HCT116 (cell line): ENCODE measurements at regions not wholly inside any gene's neighbourhood (a gene's known extent, or its start where the extent isn't known, plus 50 kb on each side); places are given as distances from the start of the nearest gene placed in this dataset.

Source experiments
- ATAC-seq: fragments of 200-7000 bp; cut with Tn5 transposase; 2 replicates; pipeline ENCODE4 v1.9.1; 2020; ENCODE audit warnings: mild to moderate bottlenecking, moderate library complexity
- BruUV-seq: library from RNA; stranded (reverse); fragments of 400-500 nt; replicated peaks from 2 replicates; lab custom pipeline; 2021; lab: Mats Ljungman, UMichigan
- CTCF ChIA-PET: fragments of 300-600 bp; sonication (Branson Sonifier 250); formaldehyde crosslinking; loops from one replicate; lab custom pipeline; 2021; ENCODE audit warnings: antibody characterized with exemption; lab: Charles Lee
- POLR2A ChIA-PET: fragments of 300-600, 350-600 bp; sonication (Branson Sonifier 250); formaldehyde crosslinking; loops from one replicate; lab custom pipeline; 2021; ENCODE audit warnings: antibody characterized with exemption; lab: Charles Lee
- RAD21 ChIA-PET, 2 experiments: fragments of 300-600 bp; sonication (Branson Sonifier 250); formaldehyde crosslinking; loops; one replicate each; lab custom pipeline; 2023; ENCODE audit warnings: low total read pairs in 2 of 2; ENCODE audit not compliant: uncharacterized antibody in 2 of 2, unreplicated experiment in 2 of 2, low non-redundant PET in 1 of 2; lab: Charles Lee
- DNase-seq: peaks from one replicate; pipeline ENCODE4 v3.0.0-alpha.2; 2010; ENCODE audit warnings: low read depth, low spot score
- H2AFZ ChIP-seq: fragments of 200-600 bp; shearing (Covaris generic), sonication (generic); 2 replicates; pipeline ENCODE4 v1.6.1; 2017; ENCODE audit warnings: low read depth, mixed run types, mixed read lengths, antibody characterized with exemption, low read length; ENCODE audit not compliant: poor library complexity, severe bottlenecking
- H3K27ac ChIP-seq: 2 replicates; pipeline ENCODE4 v1.5.1; 2012; ENCODE audit warnings: low read depth, low read length
- H3K27me3 ChIP-seq: fragments of 200-600 bp; sonication (generic); 2 replicates; pipeline ENCODE4 v1.6.1; 2016; ENCODE audit warnings: mixed run types, low read length, mixed read lengths; ENCODE audit not compliant: insufficient read depth
- H3K36me3 ChIP-seq, 2 experiments: fragments of 200-500 bp in 1 of 2; fragments of 200-600 bp in 1 of 2; sonication (Bioruptor generic) in 1 of 2; sonication (generic) in 1 of 2; 2 replicates each; pipeline versions ENCODE4 v1.5.1 to v1.6.1; 2014 to 2016; ENCODE audit warnings: low read length in 2 of 2, inconsistent platforms in 1 of 2, mixed read lengths in 1 of 2, mixed run types in 1 of 2; ENCODE audit not compliant: insufficient read depth in 2 of 2, control insufficient read depth in 1 of 2
- H3K4me1 ChIP-seq, 2 experiments: fragments of 200-600 bp in 1 of 2; sonication (generic) in 1 of 2; 2 replicates each; pipeline versions ENCODE4 v1.5.1 to v1.6.1; 2012 to 2017; ENCODE audit warnings: low read length in 2 of 2, inconsistent platforms in 1 of 2, mild to moderate bottlenecking in 1 of 2, mixed read lengths in 1 of 2, mixed run types in 1 of 2, moderate library complexity in 1 of 2; ENCODE audit not compliant: insufficient read depth in 2 of 2, control insufficient read depth in 1 of 2
- H3K4me2 ChIP-seq: fragments of 200-600 bp; sonication (generic); 2 replicates; pipeline ENCODE4 v1.6.1; 2017; ENCODE audit warnings: mixed run types, low read length, mixed read lengths
- H3K4me3 ChIP-seq, 2 experiments: fragments of 200-600 bp in 1 of 2; sonication (generic) in 1 of 2; replicated peaks in 1 of 2; 2 replicates each; pipeline ENCODE4 v1.5.1; 2011 to 2016; ENCODE audit warnings: low read length in 2 of 2, control low read depth in 1 of 2, low read depth in 1 of 2, mild to moderate bottlenecking in 1 of 2, mixed read lengths in 1 of 2, mixed run types in 1 of 2
- H3K79me2 ChIP-seq: fragments of 200-600 bp; sonication (generic); 2 replicates; pipeline ENCODE4 v1.6.1; 2017; ENCODE audit warnings: mild to moderate bottlenecking, mixed run types, low read length, moderate library complexity, mixed read lengths; ENCODE audit not compliant: insufficient read depth
- H3K9ac ChIP-seq: fragments of 200-600 bp; sonication (generic); 2 replicates; pipeline ENCODE4 v1.6.1; 2016; ENCODE audit warnings: low read length, mixed read lengths
- H3K9me2 ChIP-seq: fragments of 200-600 bp; sonication (generic), shearing (Covaris generic); 2 replicates; pipeline ENCODE4 v1.6.1; 2017; ENCODE audit warnings: mixed run types, mild to moderate bottlenecking, moderate library complexity; ENCODE audit not compliant: insufficient read depth
- H3K9me3 ChIP-seq, 2 experiments: fragments of 200-500 bp in 1 of 2; fragments of 200-600 bp in 1 of 2; sonication (Bioruptor generic) in 1 of 2; sonication (generic) in 1 of 2; 2 replicates each; pipeline ENCODE4 v1.6.1; 2014 to 2017; ENCODE audit warnings: low read length in 2 of 2, mixed read lengths in 2 of 2, inconsistent platforms in 1 of 2, low read depth in 1 of 2, mild to moderate bottlenecking in 1 of 2, mixed run types in 1 of 2, moderate library complexity in 1 of 2; ENCODE audit not compliant: control insufficient read depth in 1 of 2, insufficient read depth in 1 of 2
- H4K20me1 ChIP-seq: fragments of 200-600 bp; sonication (generic), shearing (Covaris generic); 2 replicates; pipeline ENCODE4 v1.6.1; 2017; ENCODE audit warnings: mixed run types, mild to moderate bottlenecking, moderate library complexity; ENCODE audit not compliant: insufficient read depth
- EGR1 ChIP-seq: IDR thresholded peaks from 2 replicates; pipeline ENCODE4 v1.6.1; 2012; ENCODE audit warnings: low read depth
- ELF1 ChIP-seq: IDR thresholded peaks from 2 replicates; pipeline ENCODE4 v1.6.1; 2012; ENCODE audit warnings: low read depth, borderline replicate concordance
- EZH2 ChIP-seq: fragments of 200-600 bp; sonication (generic); IDR thresholded peaks from 2 replicates; pipeline ENCODE4 v1.6.1; 2017; ENCODE audit warnings: antibody characterized with exemption, mixed run types
- EZH2phosphoT487 ChIP-seq: fragments of 200-600 bp; IDR thresholded peaks from 2 replicates; pipeline ENCODE4 v1.6.1; 2018; ENCODE audit warnings: antibody characterized with exemption, borderline replicate concordance
- RAD21 ChIP-seq: IDR thresholded peaks from 2 replicates; pipeline ENCODE4 v1.6.1; 2012; ENCODE audit warnings: low read depth, mild to moderate bottlenecking
- SP1 ChIP-seq: IDR thresholded peaks from 2 replicates; pipeline ENCODE4 v1.6.1; 2012; ENCODE audit warnings: low read depth
- SRF ChIP-seq: IDR thresholded peaks from 2 replicates; pipeline ENCODE4 v1.6.1; 2012; ENCODE audit warnings: low read depth
- YY1 ChIP-seq: IDR thresholded peaks from 2 replicates; pipeline ENCODE4 v1.6.1; 2011; ENCODE audit warnings: low read length, low read depth, moderate library complexity, mild to moderate bottlenecking; ENCODE audit not compliant: insufficient replicate concordance; ENCODE audit errors: extremely low read depth
- ZFX ChIP-seq: fragments of 450-650 bp; IDR thresholded peaks from 2 replicates; pipeline ENCODE4 v1.6.1; 2017
- intact Hi-C: fragments of 100-400 bp; cut with micrococcal nuclease; formaldehyde crosslinking; loops from 2 replicates; pipeline ENCODE4 v1.10.0; 2022
- TF ChIP-seq, protein P1 (sequence below): IDR thresholded peaks from 2 replicates; pipeline ENCODE4 v1.6.1; 2012
- TF ChIP-seq, protein P2 (sequence below): IDR thresholded peaks from 2 replicates; pipeline ENCODE4 v1.6.1; 2012; ENCODE audit warnings: low read depth
- TF ChIP-seq, protein P3 (sequence below), 3 experiments: fragments of 200-600 bp in 1 of 3; sonication (generic) in 1 of 3; IDR thresholded peaks in 2 of 3; conservative IDR thresholded peaks in 1 of 3; 2 replicates each; pipeline ENCODE4 v1.5.1; 2012 to 2017; ENCODE audit warnings: low read depth in 2 of 3, low read length in 2 of 3, antibody characterized with exemption in 1 of 3, borderline replicate concordance in 1 of 3, control low read depth in 1 of 3, mild to moderate bottlenecking in 1 of 3, mixed read lengths in 1 of 3, mixed run types in 1 of 3, moderate library complexity in 1 of 3; ENCODE audit not compliant: insufficient read depth in 1 of 3

DNA sequence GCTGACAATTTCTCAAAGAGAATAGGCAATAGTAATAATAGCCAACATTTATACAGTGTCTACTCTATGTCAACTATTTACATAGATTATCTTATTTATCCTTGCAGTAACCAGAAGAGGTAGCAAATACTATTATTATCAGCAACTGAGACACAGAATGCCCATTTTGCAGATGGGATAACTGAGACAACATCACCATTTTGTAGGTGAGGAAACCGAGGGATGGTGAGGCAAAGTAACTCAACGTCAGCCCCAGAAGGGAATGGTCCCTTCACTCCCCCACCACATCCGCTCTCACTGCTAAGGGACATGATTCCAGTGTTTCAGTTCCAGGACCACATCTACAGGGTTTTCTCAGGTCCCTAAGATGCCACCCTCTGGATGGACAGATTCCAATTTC is 261.2 kb upstream of the NEBL start:
- TF ChIP-seq ELF1 (no peak), EGR1 (no peak), EZH2phosphoT487 (no peak), RAD21 (no peak)
- TF ChIP-seq, protein P1, sequence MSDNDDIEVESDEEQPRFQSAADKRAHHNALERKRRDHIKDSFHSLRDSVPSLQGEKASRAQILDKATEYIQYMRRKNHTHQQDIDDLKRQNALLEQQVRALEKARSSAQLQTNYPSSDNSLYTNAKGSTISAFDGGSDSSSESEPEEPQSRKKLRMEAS, result no peak
- TF ChIP-seq, protein P2, sequence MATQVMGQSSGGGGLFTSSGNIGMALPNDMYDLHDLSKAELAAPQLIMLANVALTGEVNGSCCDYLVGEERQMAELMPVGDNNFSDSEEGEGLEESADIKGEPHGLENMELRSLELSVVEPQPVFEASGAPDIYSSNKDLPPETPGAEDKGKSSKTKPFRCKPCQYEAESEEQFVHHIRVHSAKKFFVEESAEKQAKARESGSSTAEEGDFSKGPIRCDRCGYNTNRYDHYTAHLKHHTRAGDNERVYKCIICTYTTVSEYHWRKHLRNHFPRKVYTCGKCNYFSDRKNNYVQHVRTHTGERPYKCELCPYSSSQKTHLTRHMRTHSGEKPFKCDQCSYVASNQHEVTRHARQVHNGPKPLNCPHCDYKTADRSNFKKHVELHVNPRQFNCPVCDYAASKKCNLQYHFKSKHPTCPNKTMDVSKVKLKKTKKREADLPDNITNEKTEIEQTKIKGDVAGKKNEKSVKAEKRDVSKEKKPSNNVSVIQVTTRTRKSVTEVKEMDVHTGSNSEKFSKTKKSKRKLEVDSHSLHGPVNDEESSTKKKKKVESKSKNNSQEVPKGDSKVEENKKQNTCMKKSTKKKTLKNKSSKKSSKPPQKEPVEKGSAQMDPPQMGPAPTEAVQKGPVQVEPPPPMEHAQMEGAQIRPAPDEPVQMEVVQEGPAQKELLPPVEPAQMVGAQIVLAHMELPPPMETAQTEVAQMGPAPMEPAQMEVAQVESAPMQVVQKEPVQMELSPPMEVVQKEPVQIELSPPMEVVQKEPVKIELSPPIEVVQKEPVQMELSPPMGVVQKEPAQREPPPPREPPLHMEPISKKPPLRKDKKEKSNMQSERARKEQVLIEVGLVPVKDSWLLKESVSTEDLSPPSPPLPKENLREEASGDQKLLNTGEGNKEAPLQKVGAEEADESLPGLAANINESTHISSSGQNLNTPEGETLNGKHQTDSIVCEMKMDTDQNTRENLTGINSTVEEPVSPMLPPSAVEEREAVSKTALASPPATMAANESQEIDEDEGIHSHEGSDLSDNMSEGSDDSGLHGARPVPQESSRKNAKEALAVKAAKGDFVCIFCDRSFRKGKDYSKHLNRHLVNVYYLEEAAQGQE, result no peak
- H2AFZ ChIP-seq, result no peak overlapping the region
- intact Hi-C loops, result no loop called here
- H3K9ac ChIP-seq, result no peak overlapping the region
- no peak overlapping the region for H3K27ac ChIP-seq
- BruUV-seq, result no TSS peak
- ChIA-PET POLR2A (no interaction called here), CTCF (no interaction called here), RAD21 (no interaction called here)
- no peak overlapping the region for H3K4me3 ChIP-seq
- no peak overlapping the region for H3K4me2 ChIP-seq
- no peak for ATAC-seq
- no peaks in the 10 kb centered on the region for H3K9me3 ChIP-seq
- no peaks in the 10 kb centered on the region for H3K79me2 ChIP-seq
- H3K27me3 ChIP-seq, result no peaks in the 10 kb centered on the region
- H3K36me3 ChIP-seq, result no peaks in the 10 kb centered on the region
- no peak for DNase-seq
- no peaks in the 10 kb centered on the region for H4K20me1 ChIP-seq
- no peaks in the 10 kb centered on the region for H3K4me1 ChIP-seq
- no peaks in the 10 kb centered on the region for H3K9me2 ChIP-seq

DNA sequence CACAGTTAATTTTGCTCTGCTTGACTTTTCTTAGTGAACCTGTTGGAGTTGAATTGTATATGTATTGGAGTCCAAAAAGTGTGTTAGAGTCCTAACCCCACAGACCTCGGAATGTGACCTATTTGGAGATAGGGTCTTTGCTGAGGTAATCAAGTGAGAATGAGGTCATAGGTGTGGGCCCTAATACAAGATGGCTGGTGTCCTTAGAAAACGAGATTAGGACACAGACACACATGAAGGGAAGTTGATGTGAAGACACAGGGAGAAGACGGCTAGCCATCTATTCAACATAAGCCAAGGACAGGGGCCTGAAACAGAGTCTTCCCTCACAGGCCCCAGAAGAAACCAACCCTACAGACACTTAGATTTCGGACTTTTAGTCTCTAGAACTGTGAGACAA is 260.6 kb upstream of the NEBL start:
- Histone ChIP-seq H2AFZ (no peak overlapping the region), H3K79me2 (no peaks in the 10 kb centered on the region), H3K9me2 (no peaks in the 10 kb centered on the region), H3K27ac (no peak overlapping the region), H3K36me3 (no peaks in the 10 kb centered on the region), H3K4me1 (no peaks in the 10 kb centered on the region), H3K27me3 (no peaks in the 10 kb centered on the region), H3K4me2 (no peak overlapping the region), H3K4me3 (no peak overlapping the region), H3K9me3 (no peaks in the 10 kb centered on the region), H4K20me1 (no peaks in the 10 kb centered on the region), H3K9ac (no peak overlapping the region)
- intact Hi-C loops, result no loop called here
- ChIA-PET RAD21 (no interaction called here), POLR2A (no interaction called here), CTCF (no interaction called here)
- BruUV-seq, result no TSS peak
- no peak for TF ChIP-seq ZFX
- TF ChIP-seq, protein P3, sequence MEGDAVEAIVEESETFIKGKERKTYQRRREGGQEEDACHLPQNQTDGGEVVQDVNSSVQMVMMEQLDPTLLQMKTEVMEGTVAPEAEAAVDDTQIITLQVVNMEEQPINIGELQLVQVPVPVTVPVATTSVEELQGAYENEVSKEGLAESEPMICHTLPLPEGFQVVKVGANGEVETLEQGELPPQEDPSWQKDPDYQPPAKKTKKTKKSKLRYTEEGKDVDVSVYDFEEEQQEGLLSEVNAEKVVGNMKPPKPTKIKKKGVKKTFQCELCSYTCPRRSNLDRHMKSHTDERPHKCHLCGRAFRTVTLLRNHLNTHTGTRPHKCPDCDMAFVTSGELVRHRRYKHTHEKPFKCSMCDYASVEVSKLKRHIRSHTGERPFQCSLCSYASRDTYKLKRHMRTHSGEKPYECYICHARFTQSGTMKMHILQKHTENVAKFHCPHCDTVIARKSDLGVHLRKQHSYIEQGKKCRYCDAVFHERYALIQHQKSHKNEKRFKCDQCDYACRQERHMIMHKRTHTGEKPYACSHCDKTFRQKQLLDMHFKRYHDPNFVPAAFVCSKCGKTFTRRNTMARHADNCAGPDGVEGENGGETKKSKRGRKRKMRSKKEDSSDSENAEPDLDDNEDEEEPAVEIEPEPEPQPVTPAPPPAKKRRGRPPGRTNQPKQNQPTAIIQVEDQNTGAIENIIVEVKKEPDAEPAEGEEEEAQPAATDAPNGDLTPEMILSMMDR (IDR thresholded peaks at IDR 0.05 in 2 of 3, conservative IDR thresholded peaks at IDR 0.05 in 1 of 3; ENCODE audit: borderline replicate concordance in 1 of 3, insufficient read depth in 1 of 3, low read depth in 2 of 3, low read length in 2 of 3), result no peak
- TF ChIP-seq, protein P2, result no peak
- no peak for TF ChIP-seq YY1
- no peak for TF ChIP-seq RAD21
- no peak for TF ChIP-seq SRF
- no peak for TF ChIP-seq SP1
- no peak for TF ChIP-seq EZH2
- ATAC-seq (no peak), DNase-seq (no peak)
